Activated T-helper 2 cell treated with anti-CD3 and anti-CD28 coated beads, Interferon-gamma antibody, Interleukin-2, Interleukin-4, amounts not matched to agents 10 μg/mL and 5 μg/mL and 100 μg/mL, durations not matched to agents 14 hours and 24 hours and 36 hours (primary cell): ENCODE measurements at regions not wholly inside any gene's neighbourhood (a gene's known extent, or its start where the extent isn't known, plus 50 kb on each side); places are given as distances from the start of the nearest gene placed in this dataset.

Source experiments
- DNase-seq: peaks from one replicate; pipeline ENCODE4 v3.0.0; 2021; ENCODE audit warnings: low spot score
- H3K27ac Mint-ChIP-seq: one replicate; pipeline ENCODE4 v1.8.0; 2021; ENCODE audit warnings: mixed read lengths
- H3K27me3 Mint-ChIP-seq: one replicate; pipeline ENCODE4 v1.8.0; 2021; ENCODE audit warnings: low read depth, mixed read lengths
- H3K36me3 Mint-ChIP-seq: one replicate; pipeline ENCODE4 v1.8.0; 2021; ENCODE audit warnings: low read depth, mixed read lengths
- H3K4me1 Mint-ChIP-seq: one replicate; pipeline ENCODE4 v1.8.0; 2021; ENCODE audit warnings: low read depth, mixed read lengths
- H3K4me3 Mint-ChIP-seq: one replicate; pipeline ENCODE4 v1.8.0; 2021; ENCODE audit warnings: low read depth, mild to moderate bottlenecking, moderate library complexity, mixed read lengths
- H3K9me3 Mint-ChIP-seq: one replicate; pipeline ENCODE4 v1.8.0; 2021; ENCODE audit warnings: mixed read lengths
- intact Hi-C: fragments of 100-400 bp; cut with micrococcal nuclease; formaldehyde crosslinking; loops from one replicate; pipeline ENCODE4 v1.15.1; 2023

DNA sequence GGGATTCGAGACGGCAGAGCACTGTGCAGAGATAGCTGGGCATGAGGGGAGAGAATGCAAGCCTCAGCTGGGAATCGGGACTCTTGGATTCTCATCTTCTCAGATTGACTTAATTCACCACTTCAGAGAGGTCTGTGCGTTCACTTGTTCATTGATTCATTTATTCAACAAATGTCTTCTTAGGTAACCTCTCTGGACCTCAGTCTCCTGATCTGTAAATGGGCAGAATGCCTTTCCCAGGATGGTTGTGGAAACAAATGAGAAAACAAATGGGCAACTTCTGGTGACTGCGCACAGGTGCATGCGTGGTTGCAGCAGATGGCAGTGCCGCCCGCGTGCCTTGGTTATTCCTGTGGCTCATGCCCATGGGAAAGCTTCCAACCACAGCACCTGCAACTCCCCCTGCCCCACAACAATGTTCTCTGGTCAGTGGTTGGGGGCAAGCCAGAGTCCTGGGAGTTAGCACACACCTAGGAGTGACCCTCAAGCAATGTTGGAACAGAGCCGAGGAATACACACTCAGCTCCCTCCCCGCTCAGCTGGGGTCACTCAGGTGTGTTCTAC lies 110.1 kb upstream of the RUNX3 start:
- no peak for DNase-seq
- Mint-ChIP-seq H3K36me3 (no peaks in the 10 kb centered on the region), H3K9me3 (no peaks in the 10 kb centered on the region), H3K27me3 (peaks cover 15% of the 10 kb centered on the region), H3K27ac (no peak overlapping the region), H3K4me1 (peaks cover 17% of the 10 kb centered on the region), H3K4me3 (no peak overlapping the region)
- intact Hi-C loops = no loop called here

DNA sequence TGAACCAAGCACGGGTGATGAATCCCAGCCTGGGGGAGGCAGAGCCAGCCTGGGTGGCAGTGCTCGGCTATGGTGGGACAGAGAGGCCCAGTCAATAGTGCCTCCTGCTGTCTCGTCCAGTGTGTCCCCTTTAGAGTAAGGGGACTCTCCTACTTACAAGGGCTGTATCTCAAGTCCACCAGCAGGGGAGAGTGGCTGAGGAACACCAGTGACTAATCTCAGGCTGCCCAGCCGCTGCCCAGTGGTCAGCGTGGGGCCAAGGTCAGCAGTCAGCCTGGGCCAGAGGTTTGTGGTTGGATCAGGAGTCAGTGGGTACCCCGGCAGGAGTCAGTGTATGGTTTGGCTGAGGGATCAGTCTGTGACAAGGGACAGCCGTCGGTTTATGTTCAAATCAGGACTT lies 109.2 kb upstream of the RUNX3 start:
- H3K27me3 Mint-ChIP-seq = peaks cover 13% of the 10 kb centered on the region
- intact Hi-C loops = no loop called here
- H3K36me3 Mint-ChIP-seq = no peaks in the 10 kb centered on the region
- no peak overlapping the region for H3K4me3 Mint-ChIP-seq
- no peaks in the 10 kb centered on the region for H3K9me3 Mint-ChIP-seq
- no peak overlapping the region for H3K27ac Mint-ChIP-seq
- no peak for DNase-seq
- peaks cover 24% of the 10 kb centered on the region for H3K4me1 Mint-ChIP-seq

DNA sequence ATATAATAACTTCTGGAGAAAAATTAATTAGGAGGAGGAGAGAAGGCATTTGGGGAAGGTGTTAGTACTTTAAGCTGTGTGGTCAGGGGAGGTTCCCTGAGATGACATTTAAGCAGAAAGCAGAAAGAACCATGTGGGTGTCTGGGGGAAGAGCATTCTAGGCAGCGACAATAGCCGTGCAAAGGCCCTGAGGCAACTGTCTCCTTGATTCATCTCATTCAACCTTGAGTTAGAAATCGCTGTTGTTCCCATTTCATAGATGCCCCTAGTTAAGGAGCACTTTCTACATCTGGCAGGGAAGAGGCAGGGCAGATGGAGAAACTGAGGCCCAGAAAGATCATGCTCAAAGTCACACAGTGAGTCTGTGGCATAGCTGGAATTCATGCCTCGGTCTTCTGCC lies 108.6 kb upstream of the RUNX3 start:
- Mint-ChIP-seq H3K4me3 (no peak overlapping the region), H3K27me3 (peaks cover 10% of the 10 kb centered on the region), H3K36me3 (no peaks in the 10 kb centered on the region), H3K27ac (no peak overlapping the region), H3K9me3 (no peaks in the 10 kb centered on the region), H3K4me1 (peaks cover 25% of the 10 kb centered on the region)
- DNase-seq = no peak
- intact Hi-C loops = no loop called here

DNA sequence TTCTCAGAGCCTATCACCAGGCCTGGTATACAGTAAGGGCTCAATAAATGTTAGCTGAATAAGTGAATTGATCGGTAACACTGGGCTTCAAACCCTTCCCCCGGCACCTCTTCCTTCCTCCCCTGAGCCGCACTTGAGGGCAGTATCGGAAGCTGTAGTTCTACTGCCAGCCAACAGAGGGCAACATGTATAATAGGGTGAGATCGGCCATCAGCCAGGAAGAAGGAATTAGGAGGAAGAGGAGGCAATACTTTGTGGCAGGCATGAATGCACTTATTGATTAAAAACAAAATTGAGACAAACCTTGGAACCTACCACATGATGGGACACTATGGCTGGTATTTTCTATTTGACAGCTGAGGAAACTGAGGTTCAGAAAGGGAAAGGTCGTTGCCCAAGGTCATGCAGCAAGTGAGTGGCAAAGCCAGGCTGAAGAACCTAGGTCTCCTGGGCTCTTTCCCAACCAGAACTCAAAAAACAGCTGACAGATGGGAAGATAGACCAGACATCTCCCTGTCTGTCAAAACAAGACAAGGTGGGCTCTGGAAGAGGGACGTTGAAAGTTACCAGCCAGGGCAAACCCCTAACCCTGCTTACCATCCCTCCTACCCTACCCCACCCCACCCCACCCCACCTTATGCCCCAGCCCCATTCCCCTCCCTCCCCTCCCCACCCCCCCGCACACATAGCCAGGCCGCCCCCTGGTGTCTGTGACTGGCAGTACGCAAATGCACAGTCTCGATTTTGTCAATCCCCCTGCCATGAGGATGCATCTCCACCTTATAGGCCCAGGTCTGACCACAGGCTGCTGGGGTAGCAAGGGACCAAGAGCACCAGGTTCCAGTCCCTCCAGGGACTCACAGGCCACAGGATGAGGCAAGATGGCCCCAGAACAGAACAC lies 107.3 kb upstream of the RUNX3 start:
- DNase-seq = peak; percentile 43
- no peaks in the 10 kb centered on the region for H3K36me3 Mint-ChIP-seq
- H3K27ac Mint-ChIP-seq = peak overlapping the region; percentile 0
- peaks cover 36% of the 10 kb centered on the region for H3K4me1 Mint-ChIP-seq
- peaks cover 10% of the 10 kb centered on the region for H3K27me3 Mint-ChIP-seq
- no peak overlapping the region for H3K4me3 Mint-ChIP-seq
- H3K9me3 Mint-ChIP-seq = no peaks in the 10 kb centered on the region
- intact Hi-C loops = loop anchor here (1.0 to 2.0 kb wide), 6 partner anchors 15 to 189 kb away; no protein-coding TSS in a partner anchor

DNA sequence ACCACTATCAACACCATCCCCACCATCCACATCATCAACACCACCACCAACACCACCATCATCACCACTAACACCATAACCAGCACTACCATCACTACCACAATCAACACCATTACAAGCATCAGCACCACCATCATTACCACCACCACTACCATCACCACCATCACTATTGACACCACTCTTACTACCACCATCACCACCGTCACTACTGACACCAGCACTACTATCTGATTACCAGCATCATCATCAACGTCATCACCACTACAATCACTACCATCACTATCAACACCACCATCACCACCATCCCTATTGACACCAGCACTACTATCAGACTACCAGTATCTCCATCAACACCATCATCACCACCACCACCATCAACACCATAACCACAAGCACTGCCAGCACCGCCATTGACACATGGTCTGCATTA lies 106.1 kb upstream of the RUNX3 start:
- intact Hi-C loops = loop anchor here (2.0 kb wide), 2 partner anchors 13 to 65 kb away; no protein-coding TSS in a partner anchor
- Mint-ChIP-seq H3K9me3 (no peaks in the 10 kb centered on the region), H3K4me3 (no peak overlapping the region), H3K27ac (no peak overlapping the region), H3K27me3 (peaks cover 9% of the 10 kb centered on the region), H3K4me1 (peaks cover 49% of the 10 kb centered on the region), H3K36me3 (no peaks in the 10 kb centered on the region)
- DNase-seq = no peak

DNA sequence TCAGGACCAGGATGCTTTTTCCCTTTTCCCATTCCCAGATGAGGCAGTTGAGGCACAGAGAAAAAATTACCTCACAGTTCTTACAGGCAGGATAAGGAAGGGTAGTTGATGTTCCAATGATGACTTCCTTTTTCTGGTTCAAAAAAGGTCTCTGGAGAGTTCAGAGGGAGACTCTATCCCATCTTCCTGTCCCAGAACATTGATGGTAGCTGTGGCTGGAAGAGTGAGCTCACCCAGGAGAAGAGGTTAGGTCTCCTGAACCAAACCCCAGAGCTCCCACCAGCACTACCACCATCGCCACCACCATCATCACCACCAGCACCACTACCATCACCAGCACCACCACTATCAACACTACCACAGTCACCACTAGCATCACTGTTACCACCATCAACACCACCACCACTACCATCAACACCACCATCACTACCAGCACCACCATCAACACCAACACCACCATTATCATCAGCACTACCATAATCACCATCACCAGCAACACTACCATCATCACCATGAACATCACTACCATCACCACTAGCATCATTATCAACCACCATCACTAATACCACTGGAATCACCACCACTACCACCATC lies 105.5 kb upstream of the RUNX3 start:
- Mint-ChIP-seq H3K9me3 (no peaks in the 10 kb centered on the region), H3K4me1 (peaks cover 53% of the 10 kb centered on the region), H3K27me3 (peaks cover 4% of the 10 kb centered on the region), H3K36me3 (no peaks in the 10 kb centered on the region), H3K4me3 (no peak overlapping the region), H3K27ac (no peak overlapping the region)
- intact Hi-C loops = loop anchor here (2.0 kb wide), 2 partner anchors 13 to 65 kb away; no protein-coding TSS in a partner anchor
- no peak for DNase-seq

DNA sequence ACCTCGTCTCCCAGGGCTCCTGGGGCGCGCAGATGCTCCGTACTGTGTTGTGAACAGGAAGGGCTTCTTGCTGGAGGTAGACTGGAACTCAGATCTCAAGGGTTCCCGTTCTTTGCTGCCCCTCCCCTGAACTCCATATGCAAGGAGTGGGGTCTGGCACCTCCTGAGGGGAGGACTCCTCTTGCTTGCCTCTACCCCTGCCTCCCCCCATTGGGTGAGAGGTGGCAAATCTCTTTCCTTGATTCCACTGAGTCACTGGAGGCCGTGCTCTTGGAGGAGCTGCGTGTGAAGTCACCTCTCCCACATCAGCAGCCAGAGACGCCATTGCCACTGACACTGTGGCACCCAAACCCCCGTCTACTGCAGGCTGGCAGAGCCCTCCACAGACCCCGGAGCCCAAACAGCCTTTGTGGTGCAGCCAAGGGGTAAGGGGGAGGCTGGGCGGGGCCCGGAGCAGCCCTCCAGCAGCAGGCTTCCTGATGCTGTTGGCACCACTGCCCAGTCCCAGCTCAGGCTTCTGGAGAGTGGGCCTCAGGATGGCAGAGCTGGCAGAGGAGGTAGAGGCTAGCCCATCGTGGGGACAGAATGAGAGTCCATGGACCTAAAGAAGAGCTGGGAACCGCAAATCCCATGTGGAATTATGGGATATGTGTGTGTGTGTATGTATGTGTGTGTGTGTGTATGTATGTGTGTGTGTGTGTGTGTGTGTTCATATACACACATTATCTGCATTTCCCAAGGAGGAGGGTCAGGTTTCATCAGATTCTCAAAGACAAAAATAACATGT lies 104.9 kb upstream of the RUNX3 start:
- H3K9me3 Mint-ChIP-seq = no peaks in the 10 kb centered on the region
- H3K4me1 Mint-ChIP-seq = peaks cover 60% of the 10 kb centered on the region
- intact Hi-C loops = no loop called here
- no peaks in the 10 kb centered on the region for H3K36me3 Mint-ChIP-seq
- H3K4me3 Mint-ChIP-seq = no peak overlapping the region
- no peak overlapping the region for H3K27ac Mint-ChIP-seq
- H3K27me3 Mint-ChIP-seq = peaks cover 3% of the 10 kb centered on the region
- no peak for DNase-seq

DNA sequence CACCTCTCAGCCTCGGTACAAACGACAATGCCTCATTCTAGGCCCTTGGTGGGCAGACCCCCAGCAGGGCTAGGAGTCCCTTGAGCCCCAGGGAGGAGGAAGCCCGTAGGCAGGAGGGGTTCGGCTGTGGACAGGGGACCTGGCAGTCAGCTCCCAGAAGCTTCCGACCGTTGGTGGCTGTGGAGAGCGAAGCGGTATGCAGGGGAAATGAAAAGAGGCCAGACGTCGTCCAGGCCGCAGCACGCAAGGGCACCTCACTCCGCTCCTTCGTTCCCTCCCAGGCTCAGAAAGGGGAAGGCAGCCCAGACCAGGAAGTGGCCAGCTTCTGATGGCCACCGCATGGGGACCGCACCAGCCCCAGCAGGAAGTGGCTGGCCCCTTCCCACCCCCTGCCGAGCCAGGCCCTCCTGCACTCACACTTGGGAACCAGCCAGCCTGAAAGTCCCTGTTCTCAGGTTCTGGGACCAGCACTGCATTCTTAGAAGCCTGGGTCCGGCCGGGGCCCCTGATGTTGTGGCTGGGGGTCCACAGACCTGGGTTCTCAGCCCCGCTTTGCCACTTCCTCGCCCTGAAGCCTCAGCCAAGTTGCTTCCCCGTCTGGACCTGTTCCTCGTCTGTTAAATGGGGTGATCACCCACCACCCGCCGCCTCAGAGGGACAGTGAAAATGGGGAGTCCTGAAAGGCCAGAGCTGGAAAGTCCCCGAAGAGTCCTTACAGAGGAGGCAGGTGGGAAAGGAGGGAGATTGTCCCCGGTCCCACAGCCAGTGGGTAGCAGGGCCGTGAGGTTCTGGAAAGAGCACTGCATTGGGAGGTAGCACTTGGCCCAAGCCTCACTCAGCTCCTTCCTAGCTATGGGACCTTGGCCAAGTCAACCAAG lies 104.0 kb upstream of the RUNX3 start:
- Mint-ChIP-seq H3K36me3 (no peaks in the 10 kb centered on the region), H3K27me3 (no peaks in the 10 kb centered on the region), H3K9me3 (no peaks in the 10 kb centered on the region), H3K27ac (no peak overlapping the region), H3K4me3 (no peak overlapping the region), H3K4me1 (peaks cover 68% of the 10 kb centered on the region)
- intact Hi-C loops = no loop called here
- no peak for DNase-seq

DNA sequence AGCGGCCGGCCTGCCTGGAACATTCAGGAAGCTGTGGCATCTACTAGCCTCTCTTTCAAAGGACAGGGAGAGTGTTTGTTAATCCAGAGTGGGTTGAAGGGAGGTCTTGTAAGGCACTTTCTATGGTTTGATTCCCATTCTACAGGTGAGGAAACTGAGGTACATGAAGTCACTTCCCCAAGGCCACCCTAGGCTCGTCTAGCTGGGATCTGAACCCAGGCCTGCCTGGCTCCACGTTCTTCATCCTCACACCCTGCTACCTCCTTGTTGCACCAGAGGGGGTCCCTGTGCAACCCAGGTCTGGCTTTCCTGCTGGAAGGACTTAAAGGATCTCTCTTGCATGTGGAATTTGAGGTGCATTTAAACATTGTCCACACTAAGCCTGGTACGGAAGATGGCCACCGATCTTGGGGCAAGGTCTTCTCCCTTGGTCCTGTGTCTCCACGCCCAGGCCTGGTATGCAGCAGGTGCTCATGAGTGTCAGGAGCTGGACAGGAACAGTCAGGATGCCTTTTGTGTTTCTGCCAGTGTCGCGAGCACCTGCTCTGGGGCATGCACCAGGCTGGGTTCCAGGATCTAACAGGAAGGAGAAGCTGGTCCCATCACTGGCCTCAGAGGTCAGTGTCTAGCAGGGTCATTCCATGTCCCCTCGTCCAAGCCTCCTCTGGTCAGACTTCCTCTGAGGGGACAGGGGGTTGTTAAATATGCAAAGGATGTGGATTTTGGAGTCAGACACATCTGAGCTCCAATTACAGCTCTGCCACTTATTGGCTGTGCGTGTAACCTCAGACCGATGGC lies 103.2 kb upstream of the RUNX3 start:
- Mint-ChIP-seq H3K36me3 (no peaks in the 10 kb centered on the region), H3K4me3 (peak overlapping the region; percentile 52), H3K27me3 (no peaks in the 10 kb centered on the region), H3K4me1 (peaks cover 69% of the 10 kb centered on the region), H3K9me3 (no peaks in the 10 kb centered on the region), H3K27ac (peak overlapping the region; percentile 92)
- intact Hi-C loops = no loop called here
- no peak for DNase-seq

DNA sequence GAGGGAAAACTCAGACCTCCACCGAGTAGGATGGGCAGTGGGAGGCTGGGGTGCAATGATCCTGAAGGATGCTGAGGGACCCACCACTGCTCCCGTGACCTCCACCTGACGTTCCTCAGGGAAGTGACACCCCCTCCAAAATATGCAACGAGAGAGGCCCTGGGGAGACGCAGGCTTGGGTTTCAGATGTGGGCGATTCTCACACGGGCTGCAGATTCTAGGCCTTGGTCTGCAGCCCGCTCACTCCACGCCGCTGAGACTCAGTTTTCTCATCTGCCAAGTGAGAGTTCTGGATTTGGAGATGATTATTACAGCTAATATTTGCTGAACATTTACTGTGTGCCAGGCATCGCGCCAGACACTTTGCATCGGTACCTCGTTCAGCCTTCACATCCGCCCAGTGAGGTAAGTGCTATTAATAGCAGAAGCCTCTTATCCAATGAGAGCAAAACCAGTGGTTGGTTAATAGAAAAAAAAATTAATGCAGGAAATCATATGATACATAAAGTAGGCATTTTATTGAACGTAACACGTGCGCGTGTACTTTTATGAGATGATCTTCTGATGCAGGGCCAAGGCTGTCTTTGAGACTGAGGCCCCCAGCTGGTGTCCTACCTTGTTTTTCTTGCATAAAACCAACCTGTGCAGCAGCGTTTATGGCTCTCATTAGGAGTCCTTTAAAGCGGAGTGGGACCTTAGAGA lies 102.0 kb upstream of the RUNX3 start:
- Mint-ChIP-seq H3K36me3 (no peaks in the 10 kb centered on the region), H3K9me3 (no peaks in the 10 kb centered on the region), H3K27ac (peak overlapping the region; percentile 92), H3K4me3 (peak overlapping the region; percentile 74), H3K4me1 (peaks cover 73% of the 10 kb centered on the region), H3K27me3 (no peaks in the 10 kb centered on the region)
- intact Hi-C loops = loop anchor here (1.0 to 2.0 kb wide), 3 partner anchors 9 to 107 kb away; no protein-coding TSS in a partner anchor
- no peak for DNase-seq

DNA sequence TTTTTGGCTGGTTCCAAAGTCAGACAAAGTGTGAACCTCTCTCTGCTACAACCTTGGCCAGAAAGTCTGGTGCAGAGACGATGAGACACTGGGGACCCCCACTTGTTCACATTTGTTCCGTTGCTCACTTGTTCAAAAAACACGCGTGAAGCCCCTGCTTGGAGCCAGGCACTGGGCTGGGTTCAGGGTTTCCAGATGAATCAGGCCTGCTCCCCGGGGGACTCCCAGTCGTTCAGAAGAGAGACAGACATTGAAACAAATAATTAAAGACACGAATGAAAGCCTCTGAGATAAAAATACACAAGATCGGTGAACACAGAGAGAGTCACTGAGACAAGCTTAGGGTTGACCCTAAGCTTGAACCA lies 101.5 kb upstream of the RUNX3 start:
- DNase-seq = no peak
- Mint-ChIP-seq H3K4me1 (peaks cover 76% of the 10 kb centered on the region), H3K4me3 (peak overlapping the region; percentile 74), H3K27me3 (no peaks in the 10 kb centered on the region), H3K36me3 (no peaks in the 10 kb centered on the region), H3K9me3 (no peaks in the 10 kb centered on the region), H3K27ac (peak overlapping the region; percentile 92)
- intact Hi-C loops = loop anchor here (1.0 to 2.0 kb wide), 3 partner anchors 8 to 106 kb away; no protein-coding TSS in a partner anchor
